Mononuclear cell (primary cell): ENCODE measurements at regions not wholly inside any gene's neighbourhood (a gene's known extent, or its start where the extent isn't known, plus 50 kb on each side); places are given as distances from the start of the nearest gene placed in this dataset.

ENCODE experiments used
- H3K27me3 ChIP-seq: 2 replicates; pipeline ENCODE4 v1.6.0; 2011; ENCODE audit warnings: low read length, control low read depth; ENCODE audit not compliant: insufficient read depth
- H3K4me1 ChIP-seq: 2 replicates; pipeline ENCODE4 v1.5.1; 2011; ENCODE audit warnings: mild to moderate bottlenecking, low read length, control low read depth; ENCODE audit not compliant: insufficient read depth
- H3K4me3 ChIP-seq: 2 replicates; pipeline ENCODE4 v1.5.1; 2011; ENCODE audit warnings: mild to moderate bottlenecking, low read length, moderate library complexity
- H3K9me3 ChIP-seq: 2 replicates; pipeline ENCODE4 v1.5.1; 2011; ENCODE audit warnings: low read depth, mild to moderate bottlenecking, control low read depth, low read length

DNA sequence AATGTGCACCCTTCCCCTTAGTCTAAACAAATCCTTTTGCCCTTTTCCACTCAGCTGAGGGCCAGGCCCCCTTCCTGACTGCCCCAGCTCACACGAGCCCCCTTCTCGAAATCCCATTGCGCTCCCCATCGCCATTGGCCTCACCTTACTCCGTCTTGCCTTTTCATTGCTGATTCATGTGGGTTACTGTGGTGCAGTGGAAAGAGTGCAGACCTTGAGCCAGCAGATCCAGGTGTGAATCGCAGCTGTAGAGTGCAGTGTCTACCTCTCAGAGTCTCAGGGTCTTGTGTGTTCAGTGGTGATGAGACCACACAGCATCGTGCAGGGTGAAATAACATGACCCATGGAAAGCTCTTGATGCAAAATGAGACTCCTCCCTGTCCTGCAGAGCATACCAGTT lies 132.4 kb upstream of the APCDD1 start:
- Histone ChIP-seq H3K4me3 (no peak overlapping the region), H3K9me3 (no peaks in the 10 kb centered on the region), H3K27me3 (no peaks in the 10 kb centered on the region), H3K4me1 (peaks cover 13% of the 10 kb centered on the region)

DNA sequence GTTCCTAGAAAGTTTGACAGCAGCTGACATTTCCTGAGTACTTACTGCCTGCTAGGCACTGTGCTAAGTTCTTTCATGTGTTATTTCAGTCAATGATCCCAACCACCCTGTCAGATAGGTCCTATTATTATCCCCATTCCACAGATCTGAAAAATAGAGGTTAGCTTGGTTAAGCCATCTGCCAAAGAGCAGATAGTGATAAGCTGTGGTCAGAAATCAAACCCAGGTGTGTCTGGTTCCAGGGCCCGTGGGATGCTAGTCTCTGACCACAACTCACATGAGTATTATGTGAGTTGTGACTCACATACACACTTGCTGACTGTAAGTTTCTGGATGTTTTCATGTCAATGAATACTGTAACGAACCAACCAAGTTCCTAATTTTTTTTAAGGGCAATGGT lies 132.0 kb upstream of the APCDD1 start:
- Histone ChIP-seq H3K27me3 (no peaks in the 10 kb centered on the region), H3K9me3 (no peaks in the 10 kb centered on the region), H3K4me3 (no peak overlapping the region), H3K4me1 (peaks cover 8% of the 10 kb centered on the region)

DNA sequence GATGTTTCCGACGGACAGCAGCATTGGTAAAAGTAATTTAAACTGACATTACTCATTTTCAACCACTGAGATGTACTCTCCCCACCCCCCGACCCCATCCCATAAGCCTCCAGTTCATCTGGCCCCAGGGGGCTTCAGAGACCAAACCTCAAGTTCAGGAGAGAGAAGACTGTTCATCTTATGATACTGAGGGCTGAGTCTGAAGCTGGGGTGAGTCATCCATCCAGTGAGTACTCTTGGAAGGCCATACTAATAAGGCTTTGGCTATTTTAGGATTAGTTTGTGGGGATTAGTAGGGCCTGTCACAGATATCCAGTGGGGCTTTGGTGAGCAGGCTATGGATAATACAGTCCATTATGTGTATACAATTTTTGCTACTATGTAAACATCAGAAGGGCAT lies 125.3 kb upstream of the APCDD1 start:
- Histone ChIP-seq H3K4me1 (no peaks in the 10 kb centered on the region), H3K4me3 (no peak overlapping the region), H3K9me3 (no peaks in the 10 kb centered on the region), H3K27me3 (no peaks in the 10 kb centered on the region)

DNA sequence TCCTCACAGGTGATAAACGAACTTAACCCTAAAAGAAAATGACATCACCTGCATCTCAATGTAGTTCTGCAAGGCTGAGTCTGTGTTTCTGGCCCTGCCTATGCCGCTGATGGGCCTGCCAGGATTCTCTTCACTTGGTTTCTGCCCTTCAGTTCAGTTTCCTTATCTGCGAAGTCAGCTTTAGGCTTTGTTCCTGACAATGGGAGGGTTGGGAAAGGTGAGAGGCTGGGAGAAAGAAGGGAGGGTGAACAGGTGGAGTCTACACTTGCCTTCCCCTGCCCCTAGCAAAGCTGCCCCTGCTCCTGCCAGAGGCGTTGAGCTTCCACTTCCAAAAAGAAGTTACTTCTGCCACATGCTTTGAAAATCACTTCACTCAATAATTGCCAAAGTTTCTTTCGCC lies 124.0 kb upstream of the APCDD1 start:
- Histone ChIP-seq H3K4me3 (no peak overlapping the region), H3K27me3 (no peaks in the 10 kb centered on the region), H3K4me1 (no peaks in the 10 kb centered on the region), H3K9me3 (no peaks in the 10 kb centered on the region)

DNA sequence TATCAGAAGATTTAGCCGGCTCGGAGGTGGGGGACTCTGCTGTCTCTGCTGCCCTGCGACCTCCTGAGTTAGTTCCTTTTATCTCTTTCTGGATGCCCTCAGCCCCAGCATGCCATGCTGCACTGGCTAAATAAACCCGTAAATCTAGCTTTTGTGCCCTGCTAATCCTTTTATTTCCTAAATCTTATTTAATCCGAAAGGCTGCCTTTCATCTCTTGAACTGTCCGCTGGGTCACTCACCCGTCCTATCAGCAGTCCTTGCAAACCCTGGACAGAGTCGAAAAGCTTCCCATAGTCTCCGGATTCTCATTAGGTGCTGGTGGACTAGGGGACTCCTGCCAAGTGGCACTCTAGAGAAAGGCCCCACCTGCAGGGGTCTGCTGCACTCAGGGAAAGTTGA lies 122.0 kb upstream of the APCDD1 start:
- no peaks in the 10 kb centered on the region for H3K27me3 ChIP-seq
- H3K4me1 ChIP-seq, result no peaks in the 10 kb centered on the region
- no peak overlapping the region for H3K4me3 ChIP-seq

DNA sequence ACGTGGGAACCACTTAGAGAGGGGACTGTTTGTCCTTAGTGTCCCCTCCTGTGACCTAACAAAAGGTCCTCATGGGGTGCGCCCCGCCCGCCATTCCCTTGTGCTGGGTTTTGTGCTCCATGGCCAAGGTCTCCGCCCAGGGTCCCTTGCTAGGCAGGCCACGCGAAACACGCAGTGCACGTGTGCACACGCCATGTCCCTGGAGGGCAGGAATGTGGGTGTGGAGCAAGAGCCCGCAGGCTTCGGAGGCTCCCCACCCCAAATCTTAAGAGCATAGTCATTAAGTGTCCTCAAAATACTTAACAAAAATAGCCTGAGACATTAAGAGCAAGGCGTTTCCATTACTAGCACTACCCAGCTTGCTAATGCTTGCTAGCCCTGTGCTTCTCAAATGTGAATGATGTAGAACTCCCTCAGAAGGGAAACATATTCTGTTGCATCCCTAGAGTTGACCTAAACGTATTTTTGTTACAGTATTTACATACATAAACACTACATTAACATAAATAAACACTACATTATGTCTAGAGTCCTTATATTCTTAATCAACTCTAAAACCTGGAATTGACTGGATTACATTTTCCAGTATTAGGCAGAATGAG lies 117.6 kb upstream of the APCDD1 start:
- Histone ChIP-seq H3K4me3 (no peak overlapping the region), H3K9me3 (no peaks in the 10 kb centered on the region), H3K4me1 (no peaks in the 10 kb centered on the region), H3K27me3 (no peaks in the 10 kb centered on the region)

More for the DNA sequence above, 122.0 kb upstream of the APCDD1 start:
- H3K9me3 ChIP-seq, result no peaks in the 10 kb centered on the region

DNA sequence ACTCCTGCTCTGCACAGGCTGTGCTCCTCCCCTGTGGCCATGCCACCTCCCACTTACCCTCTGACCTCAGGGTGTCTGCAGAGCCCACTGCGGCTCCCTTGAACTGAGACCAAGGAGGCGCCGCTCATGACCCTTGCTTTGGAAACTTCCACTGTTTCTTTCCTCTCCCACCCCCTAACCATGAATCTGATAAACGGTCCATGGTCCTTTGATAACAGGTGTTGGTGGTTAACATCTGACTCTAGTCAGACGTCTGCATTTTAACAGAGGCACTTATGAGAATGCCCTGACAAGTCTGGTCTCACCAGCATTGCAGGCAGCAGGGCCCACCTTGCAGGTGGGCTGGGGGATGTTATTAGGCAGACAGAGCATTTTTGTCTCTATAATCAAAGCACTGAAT lies 113.6 kb upstream of the APCDD1 start:
- H3K4me3 ChIP-seq, result no peak overlapping the region
- H3K4me1 ChIP-seq, result no peaks in the 10 kb centered on the region
- no peaks in the 10 kb centered on the region for H3K9me3 ChIP-seq
- H3K27me3 ChIP-seq, result no peaks in the 10 kb centered on the region

DNA sequence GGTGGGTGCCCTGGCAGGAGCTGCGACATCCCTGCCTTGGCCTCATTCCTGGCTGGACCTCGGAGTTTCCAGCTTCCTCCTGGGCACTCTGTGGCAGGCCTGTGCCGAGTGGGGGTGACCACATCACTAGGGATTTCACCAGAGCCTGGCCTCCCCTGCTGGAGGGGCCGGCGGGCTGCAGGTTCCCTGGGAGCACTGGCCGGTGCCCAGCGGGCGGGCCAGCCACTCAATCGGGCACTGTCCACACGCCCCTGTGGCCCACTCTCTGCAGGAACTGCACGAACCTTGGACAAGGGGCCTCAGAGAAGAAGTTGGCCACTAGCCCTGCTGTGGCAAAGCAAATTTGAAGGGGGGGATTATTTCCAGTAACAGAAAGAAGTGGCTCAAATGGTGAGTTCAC lies 110.7 kb upstream of the APCDD1 start:
- H3K27me3 ChIP-seq, result no peaks in the 10 kb centered on the region
- H3K4me1 ChIP-seq, result no peaks in the 10 kb centered on the region
- no peak overlapping the region for H3K4me3 ChIP-seq
- no peaks in the 10 kb centered on the region for H3K9me3 ChIP-seq

DNA sequence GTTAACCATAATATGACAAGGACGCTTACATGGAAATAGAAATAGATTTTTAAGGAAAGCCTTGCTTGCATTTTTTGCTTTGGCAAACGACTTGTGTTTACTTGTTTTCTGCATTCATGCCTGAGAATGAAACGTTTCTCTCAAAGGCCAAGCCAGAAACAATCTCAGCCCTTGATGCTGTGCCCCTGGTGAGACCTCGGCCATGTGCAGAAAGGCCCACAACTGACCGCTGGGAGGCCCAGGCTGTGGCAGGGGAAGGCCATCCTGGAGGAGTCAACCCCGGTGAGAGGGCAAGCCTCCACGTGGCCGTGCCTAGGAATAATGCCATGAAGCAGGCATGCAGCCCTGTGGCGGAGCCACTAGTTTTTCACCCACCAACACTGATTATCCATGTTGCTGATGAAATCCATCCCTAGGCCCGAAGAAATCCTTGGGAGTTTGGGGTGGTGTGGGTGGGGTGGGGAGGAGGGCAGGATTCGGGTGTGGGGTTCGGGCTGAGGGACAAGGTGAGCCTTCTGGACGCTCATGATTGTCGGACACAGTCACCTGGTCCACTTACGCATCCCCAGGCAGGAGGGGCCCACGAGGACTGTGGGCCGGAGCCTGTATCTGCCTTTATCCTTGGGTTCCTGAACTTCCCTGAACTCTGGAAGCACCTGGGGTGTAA lies 107.6 kb upstream of the APCDD1 start:
- Histone ChIP-seq H3K9me3 (no peaks in the 10 kb centered on the region), H3K27me3 (no peaks in the 10 kb centered on the region), H3K4me3 (no peak overlapping the region), H3K4me1 (no peaks in the 10 kb centered on the region)

DNA sequence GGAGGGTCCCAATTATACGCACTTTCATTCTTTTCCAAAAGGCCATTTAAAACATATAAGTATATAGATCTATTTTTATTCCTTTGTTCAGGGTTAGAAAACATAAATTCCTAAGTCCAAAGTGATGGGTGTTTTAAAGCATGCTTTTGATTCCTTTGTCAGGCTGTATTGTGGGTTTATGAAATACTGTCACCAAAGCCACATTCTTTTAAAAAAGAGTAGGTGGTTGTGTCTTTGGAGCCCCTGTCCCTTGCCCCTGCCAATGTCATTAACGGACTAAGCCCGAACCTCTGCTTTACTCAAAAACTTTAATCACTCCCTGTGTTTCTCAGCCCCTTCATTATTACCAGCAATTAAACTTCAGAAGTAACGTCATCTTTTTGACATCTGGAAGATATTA lies 104.9 kb upstream of the APCDD1 start:
- H3K27me3 ChIP-seq, result no peaks in the 10 kb centered on the region
- no peaks in the 10 kb centered on the region for H3K9me3 ChIP-seq
- H3K4me1 ChIP-seq, result no peaks in the 10 kb centered on the region
- H3K4me3 ChIP-seq, result no peak overlapping the region

DNA sequence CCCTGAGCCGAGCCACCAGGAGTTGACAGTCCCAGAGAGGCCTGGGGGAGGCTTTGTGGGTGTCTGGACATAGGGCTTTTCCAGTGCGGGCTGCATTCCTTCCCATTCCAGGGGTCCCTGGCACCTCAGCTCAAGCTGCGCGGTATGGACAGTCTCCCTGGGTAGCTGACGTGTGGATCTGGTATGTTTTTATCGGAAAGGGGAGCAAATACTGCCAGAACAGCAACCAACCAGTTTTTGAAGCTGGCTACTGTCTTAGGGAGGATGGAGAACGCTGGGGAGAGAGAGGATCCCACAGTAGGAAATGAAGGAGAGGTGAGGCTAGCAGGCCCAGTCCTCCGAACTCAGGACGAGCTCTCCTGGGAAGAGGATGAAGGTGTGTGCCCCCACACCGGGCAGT lies 103.8 kb upstream of the APCDD1 start:
- Histone ChIP-seq H3K4me1 (no peaks in the 10 kb centered on the region), H3K9me3 (no peaks in the 10 kb centered on the region), H3K4me3 (no peak overlapping the region), H3K27me3 (no peaks in the 10 kb centered on the region)

DNA sequence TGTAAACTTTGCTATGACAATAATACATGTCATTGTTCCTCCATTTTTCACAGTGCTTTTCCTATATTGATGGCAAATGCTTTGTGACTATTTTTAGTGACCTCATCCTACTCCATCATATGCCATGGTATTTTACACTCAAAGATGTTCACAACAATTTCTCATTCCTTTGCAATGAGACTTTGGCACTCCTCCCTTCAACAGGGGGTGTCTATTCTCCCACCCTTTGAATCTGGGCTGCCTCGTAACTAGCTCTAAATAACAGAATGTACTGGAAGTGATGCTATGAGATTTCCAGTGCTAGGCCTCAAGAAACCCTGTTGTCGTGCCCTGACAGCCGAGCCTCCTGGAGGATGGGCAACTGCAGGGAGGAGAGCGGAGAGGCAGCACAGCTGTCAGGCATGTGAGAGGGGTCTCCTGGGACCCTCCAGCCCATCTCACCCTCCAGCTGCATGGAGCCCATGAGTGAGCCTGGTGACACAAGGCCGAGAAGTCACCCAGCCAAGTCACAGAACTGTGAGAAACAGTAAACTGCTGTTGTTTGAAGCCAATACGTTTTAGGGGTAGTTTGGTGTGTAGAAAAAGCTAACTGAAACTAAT lies 103.1 kb upstream of the APCDD1 start:
- no peak overlapping the region for H3K4me3 ChIP-seq
- no peaks in the 10 kb centered on the region for H3K4me1 ChIP-seq
- H3K9me3 ChIP-seq, result peaks cover under 1% of the 10 kb centered on the region
- no peaks in the 10 kb centered on the region for H3K27me3 ChIP-seq

DNA sequence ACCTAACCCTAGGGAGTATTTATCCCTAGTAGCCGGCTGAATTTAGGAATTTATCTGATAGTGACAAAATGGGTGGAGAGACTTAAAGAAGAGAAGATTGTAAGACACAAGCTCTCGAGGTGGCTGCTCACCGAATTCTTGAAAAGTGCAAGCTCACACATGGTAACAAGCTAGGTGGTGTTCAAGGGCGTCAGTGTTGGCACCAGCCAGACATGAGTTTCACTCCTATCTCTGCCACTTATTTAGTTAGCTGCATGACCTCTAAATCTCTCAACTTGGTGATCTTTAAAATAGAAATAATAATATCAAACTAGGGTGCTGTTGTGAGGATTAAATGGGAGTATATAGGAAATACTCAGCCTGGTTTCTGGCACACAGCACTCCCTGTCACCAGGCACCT lies 102.6 kb upstream of the APCDD1 start:
- Histone ChIP-seq H3K9me3 (peaks cover 6% of the 10 kb centered on the region), H3K27me3 (no peaks in the 10 kb centered on the region)

DNA sequence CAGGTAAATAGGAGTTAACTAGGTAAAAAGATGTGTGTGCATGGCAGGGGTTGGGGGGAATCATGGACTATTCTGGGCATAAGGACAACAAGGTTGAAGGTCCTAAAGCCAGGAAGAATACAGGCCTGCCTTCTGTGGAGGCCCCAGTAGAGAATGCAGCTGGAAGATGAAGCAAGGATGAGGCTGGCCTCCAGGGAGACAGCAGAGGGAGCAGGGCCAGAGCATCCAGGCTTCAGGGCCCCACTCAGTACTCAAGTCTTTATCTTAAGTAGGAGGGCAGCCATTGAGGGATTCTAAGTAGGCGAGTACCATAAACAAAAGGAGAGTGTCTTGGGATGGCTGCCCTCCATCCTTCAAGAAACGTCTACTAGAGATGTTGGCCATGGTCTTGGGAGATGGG lies 101.8 kb upstream of the APCDD1 start:
- H3K4me3 ChIP-seq, result no peak overlapping the region
- H3K9me3 ChIP-seq, result peaks cover 8% of the 10 kb centered on the region
- H3K27me3 ChIP-seq, result no peaks in the 10 kb centered on the region
- no peaks in the 10 kb centered on the region for H3K4me1 ChIP-seq

More for the DNA sequence above, 102.6 kb upstream of the APCDD1 start:
- H3K4me3 ChIP-seq, result no peak overlapping the region
- H3K4me1 ChIP-seq, result no peaks in the 10 kb centered on the region

DNA sequence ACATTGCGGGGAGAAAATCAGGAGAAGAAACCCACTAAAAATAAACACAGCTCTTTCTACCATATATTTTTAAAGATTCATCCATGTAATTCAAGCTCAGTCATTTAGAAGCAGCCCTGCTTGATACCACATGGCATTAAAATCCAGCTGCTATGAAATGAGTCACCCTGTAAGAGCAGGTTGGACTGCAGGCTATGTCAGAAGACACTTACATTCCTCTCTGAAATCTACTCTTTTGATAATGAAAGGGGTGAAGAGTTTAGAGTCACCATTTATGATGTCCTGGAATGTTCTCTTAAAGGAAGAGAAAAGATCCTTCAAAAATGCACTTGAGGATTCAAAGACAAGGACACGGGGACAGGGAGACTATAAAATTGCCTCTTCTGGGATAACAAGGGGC lies 100.6 kb upstream of the APCDD1 start:
- H3K9me3 ChIP-seq, result peaks cover 8% of the 10 kb centered on the region
- no peaks in the 10 kb centered on the region for H3K4me1 ChIP-seq
- no peaks in the 10 kb centered on the region for H3K27me3 ChIP-seq
- H3K4me3 ChIP-seq, result no peak overlapping the region

DNA sequence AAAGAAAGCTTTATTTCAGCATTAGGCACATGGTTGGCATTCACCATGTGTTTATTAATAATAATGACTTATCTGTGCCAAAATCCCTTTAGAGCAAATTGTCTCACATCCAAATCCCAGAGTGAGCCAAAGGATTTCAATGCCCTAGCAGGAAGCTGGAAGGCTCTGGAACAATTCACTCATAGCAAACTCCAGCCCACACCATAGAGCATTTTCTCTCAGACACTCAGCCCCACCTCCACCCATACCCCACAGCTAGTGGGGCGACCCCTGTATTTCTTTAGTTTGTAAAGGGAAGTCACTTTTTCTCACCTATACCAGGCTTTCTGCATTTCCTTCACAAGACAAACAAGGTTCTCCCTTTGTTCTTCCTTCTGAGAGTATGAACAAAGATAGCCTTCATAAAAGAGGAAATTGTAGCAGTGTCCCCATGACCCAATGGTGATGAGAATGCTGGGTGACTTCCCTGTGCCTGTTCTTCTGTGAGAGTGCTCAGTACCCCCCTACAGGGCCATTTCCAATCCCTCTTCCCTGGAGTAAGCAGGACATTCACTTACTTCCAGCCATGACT lies 100.1 kb upstream of the APCDD1 start:
- H3K9me3 ChIP-seq, result peaks cover 8% of the 10 kb centered on the region
- H3K27me3 ChIP-seq, result no peaks in the 10 kb centered on the region
- no peaks in the 10 kb centered on the region for H3K4me1 ChIP-seq

More for the DNA sequence above, 100.1 kb upstream of the APCDD1 start:
- H3K4me3 ChIP-seq, result no peak overlapping the region
